ENCODE measurements at regions not wholly inside any gene's neighbourhood (a gene's known extent, or its start where the extent isn't known, plus 50 kb on each side); places are given as distances from the start of the nearest gene placed in this dataset.

- 75% methylated on average over 3 of the region's 3 CpGs; no CpG with 5 or more reads in 1 of the 2 experiments for WGBS, 2 experiments (ENCODE audit: insufficient coverage in 2 of 2)
- Histone ChIP-seq H3K9me3 (ENCODE audit: control insufficient read depth, low read length) (peaks cover 3% of the 10 kb centered on the region), H3K27ac (ENCODE audit: low read depth, low read length, severe bottlenecking) (no peak overlapping the region), H3K4me1 (ENCODE audit: control insufficient read depth, insufficient read depth, low read length, poor library complexity, severe bottlenecking) (no peaks in the 10 kb centered on the region), H3K36me3 (ENCODE audit: control insufficient read depth, insufficient read depth, low read length) (no peaks in the 10 kb centered on the region), H3K4me3 (ENCODE audit: extremely low read depth, insufficient read depth, low read length, poor library complexity, severe bottlenecking) (no peak overlapping the region)
Measured at GRCh38 chr3:104291437-104291851, 1075.3 kb upstream of the ALCAM start.

- Histone ChIP-seq H3K4me3 (ENCODE audit: extremely low read depth, insufficient read depth, low read length, poor library complexity, severe bottlenecking) (no peak overlapping the region), H3K9me3 (ENCODE audit: control insufficient read depth, low read length) (peaks cover 3% of the 10 kb centered on the region), H3K4me1 (ENCODE audit: control insufficient read depth, insufficient read depth, low read length, poor library complexity, severe bottlenecking) (no peaks in the 10 kb centered on the region), H3K27ac (ENCODE audit: low read depth, low read length, severe bottlenecking) (no peak overlapping the region), H3K36me3 (ENCODE audit: control insufficient read depth, insufficient read depth, low read length) (no peaks in the 10 kb centered on the region)
- WGBS, 2 experiments (ENCODE audit: insufficient coverage in 2 of 2) = no CpG with 5 or more reads among the region's 2 CpGs
Measured at GRCh38 chr3:104291878-104292277, 1074.8 kb upstream of the ALCAM start.

- H3K4me3 ChIP-seq (ENCODE audit: extremely low read depth, insufficient read depth, low read length, poor library complexity, severe bottlenecking) = no peak overlapping the region
- no peak overlapping the region for H3K27ac ChIP-seq (ENCODE audit: low read depth, low read length, severe bottlenecking)
Measured at GRCh38 chr3:104297617-104298016, 1069.1 kb upstream of the ALCAM start.

GRCh38 chr3:104298662-104299061 lies 1068.0 kb upstream of the ALCAM start:
- no peaks in the 10 kb centered on the region for H3K4me1 ChIP-seq (ENCODE audit: control insufficient read depth, insufficient read depth, low read length, poor library complexity, severe bottlenecking)
- 86 to 100% methylated on average over 1 of the region's 2 CpGs for WGBS, 2 experiments (ENCODE audit: insufficient coverage in 2 of 2)
- no peaks in the 10 kb centered on the region for H3K36me3 ChIP-seq (ENCODE audit: control insufficient read depth, insufficient read depth, low read length)
- H3K4me3 ChIP-seq (ENCODE audit: extremely low read depth, insufficient read depth, low read length, poor library complexity, severe bottlenecking) = no peak overlapping the region
- H3K27ac ChIP-seq (ENCODE audit: low read depth, low read length, severe bottlenecking) = no peak overlapping the region
- H3K9me3 ChIP-seq (ENCODE audit: control insufficient read depth, low read length) = no peaks in the 10 kb centered on the region

More at GRCh38 chr3:104297617-104298016, 1069.1 kb upstream of the ALCAM start:
- WGBS, 2 experiments (ENCODE audit: insufficient coverage in 2 of 2) = no CpG with 5 or more reads among the region's 1 CpG
- Histone ChIP-seq H3K4me1 (ENCODE audit: control insufficient read depth, insufficient read depth, low read length, poor library complexity, severe bottlenecking) (no peaks in the 10 kb centered on the region), H3K9me3 (ENCODE audit: control insufficient read depth, low read length) (no peaks in the 10 kb centered on the region), H3K36me3 (ENCODE audit: control insufficient read depth, insufficient read depth, low read length) (no peaks in the 10 kb centered on the region)

- H3K4me3 ChIP-seq (ENCODE audit: extremely low read depth, insufficient read depth, low read length, poor library complexity, severe bottlenecking) = no peak overlapping the region
- WGBS, 2 experiments (ENCODE audit: insufficient coverage in 2 of 2) = no CpG with 5 or more reads among the region's 1 CpG
- no peaks in the 10 kb centered on the region for H3K36me3 ChIP-seq (ENCODE audit: control insufficient read depth, insufficient read depth, low read length)
- no peak overlapping the region for H3K27ac ChIP-seq (ENCODE audit: low read depth, low read length, severe bottlenecking)
- no peaks in the 10 kb centered on the region for H3K9me3 ChIP-seq (ENCODE audit: control insufficient read depth, low read length)
- no peaks in the 10 kb centered on the region for H3K4me1 ChIP-seq (ENCODE audit: control insufficient read depth, insufficient read depth, low read length, poor library complexity, severe bottlenecking)
Measured at GRCh38 chr3:104316118-104316517, 1050.6 kb upstream of the ALCAM start.

- no CpG with 5 or more reads among the region's 2 CpGs for whole genome bisulfite sequencing, 2 experiments (ENCODE audit: insufficient coverage in 2 of 2)
- Histone ChIP-seq H3K36me3 (ENCODE audit: control insufficient read depth, insufficient read depth, low read length) (no peaks in the 10 kb centered on the region), H3K4me1 (ENCODE audit: control insufficient read depth, insufficient read depth, low read length, poor library complexity, severe bottlenecking) (no peaks in the 10 kb centered on the region), H3K4me3 (ENCODE audit: extremely low read depth, insufficient read depth, low read length, poor library complexity, severe bottlenecking) (no peak overlapping the region), H3K27ac (ENCODE audit: low read depth, low read length, severe bottlenecking) (no peak overlapping the region), H3K9me3 (ENCODE audit: control insufficient read depth, low read length) (no peaks in the 10 kb centered on the region)
Measured at GRCh38 chr3:104323226-104323625, 1043.5 kb upstream of the ALCAM start.

GRCh38 chr3:104347291-104347690 lies 1019.4 kb upstream of the ALCAM start:
- Histone ChIP-seq H3K4me3 (ENCODE audit: extremely low read depth, insufficient read depth, low read length, poor library complexity, severe bottlenecking) (no peak overlapping the region), H3K4me1 (ENCODE audit: control insufficient read depth, insufficient read depth, low read length, poor library complexity, severe bottlenecking) (no peaks in the 10 kb centered on the region), H3K9me3 (ENCODE audit: control insufficient read depth, low read length) (no peaks in the 10 kb centered on the region), H3K36me3 (ENCODE audit: control insufficient read depth, insufficient read depth, low read length) (no peaks in the 10 kb centered on the region), H3K27ac (ENCODE audit: low read depth, low read length, severe bottlenecking) (no peak overlapping the region)
- WGBS, 2 experiments (ENCODE audit: insufficient coverage in 2 of 2) = 67% methylated on average over 1 of the region's 1 CpG; no CpG with 5 or more reads in 1 of the 2 experiments

- no peaks in the 10 kb centered on the region for H3K9me3 ChIP-seq (ENCODE audit: control insufficient read depth, low read length)
- no peak overlapping the region for H3K4me3 ChIP-seq (ENCODE audit: extremely low read depth, insufficient read depth, low read length, poor library complexity, severe bottlenecking)
- no peak overlapping the region for H3K27ac ChIP-seq (ENCODE audit: low read depth, low read length, severe bottlenecking)
- H3K4me1 ChIP-seq (ENCODE audit: control insufficient read depth, insufficient read depth, low read length, poor library complexity, severe bottlenecking) = no peaks in the 10 kb centered on the region
- H3K36me3 ChIP-seq (ENCODE audit: control insufficient read depth, insufficient read depth, low read length) = no peaks in the 10 kb centered on the region
- no CpG with 5 or more reads among the region's 1 CpG for WGBS, 2 experiments (ENCODE audit: insufficient coverage in 2 of 2)
Measured at GRCh38 chr3:104349836-104350235, 1016.9 kb upstream of the ALCAM start.

- Histone ChIP-seq H3K4me1 (ENCODE audit: control insufficient read depth, insufficient read depth, low read length, poor library complexity, severe bottlenecking) (no peaks in the 10 kb centered on the region), H3K36me3 (ENCODE audit: control insufficient read depth, insufficient read depth, low read length) (no peaks in the 10 kb centered on the region), H3K9me3 (ENCODE audit: control insufficient read depth, low read length) (no peaks in the 10 kb centered on the region), H3K4me3 (ENCODE audit: extremely low read depth, insufficient read depth, low read length, poor library complexity, severe bottlenecking) (no peak overlapping the region), H3K27ac (ENCODE audit: low read depth, low read length, severe bottlenecking) (no peak overlapping the region)
Measured at GRCh38 chr3:104353951-104354350, 1012.8 kb upstream of the ALCAM start.

- peaks cover 6% of the 10 kb centered on the region for H3K4me1 ChIP-seq (ENCODE audit: control insufficient read depth, insufficient read depth, low read length, poor library complexity, severe bottlenecking)
- H3K4me3 ChIP-seq (ENCODE audit: extremely low read depth, insufficient read depth, low read length, poor library complexity, severe bottlenecking) = no peak overlapping the region
- no peaks in the 10 kb centered on the region for H3K36me3 ChIP-seq (ENCODE audit: control insufficient read depth, insufficient read depth, low read length)
- H3K9me3 ChIP-seq (ENCODE audit: control insufficient read depth, low read length) = no peaks in the 10 kb centered on the region
- H3K27ac ChIP-seq (ENCODE audit: low read depth, low read length, severe bottlenecking) = peak overlapping the region; percentile 75
- WGBS, 2 experiments (ENCODE audit: insufficient coverage in 2 of 2) = 33% methylated on average over 1 of the region's 4 CpGs; no CpG with 5 or more reads in 1 of the 2 experiments
Measured at GRCh38 chr3:104359546-104359945, 1007.2 kb upstream of the ALCAM start.

- peak overlapping the region; percentile 75 for H3K27ac ChIP-seq (ENCODE audit: low read depth, low read length, severe bottlenecking)
Measured at GRCh38 chr3:104360038-104360437, 1006.7 kb upstream of the ALCAM start.

More at GRCh38 chr3:104360038-104360437, 1006.7 kb upstream of the ALCAM start:
- no peaks in the 10 kb centered on the region for H3K36me3 ChIP-seq (ENCODE audit: control insufficient read depth, insufficient read depth, low read length)
- H3K4me3 ChIP-seq (ENCODE audit: extremely low read depth, insufficient read depth, low read length, poor library complexity, severe bottlenecking) = no peak overlapping the region
- H3K9me3 ChIP-seq (ENCODE audit: control insufficient read depth, low read length) = no peaks in the 10 kb centered on the region
- peaks cover 6% of the 10 kb centered on the region for H3K4me1 ChIP-seq (ENCODE audit: control insufficient read depth, insufficient read depth, low read length, poor library complexity, severe bottlenecking)
